Stimulated activated CD4-positive, alpha-beta T cell treated with anti-CD3 and anti-CD28 coated beads, Interleukin-15, amount 100 ng/mL, for 24 hours (primary cell): ENCODE measurements at regions not wholly inside any gene's neighbourhood (a gene's known extent, or its start where the extent isn't known, plus 50 kb on each side); places are given as distances from the start of the nearest gene placed in this dataset.

ENCODE experiments used
- DNase-seq: peaks from one replicate; pipeline ENCODE4 v3.0.0-alpha.2; 2020

DNA sequence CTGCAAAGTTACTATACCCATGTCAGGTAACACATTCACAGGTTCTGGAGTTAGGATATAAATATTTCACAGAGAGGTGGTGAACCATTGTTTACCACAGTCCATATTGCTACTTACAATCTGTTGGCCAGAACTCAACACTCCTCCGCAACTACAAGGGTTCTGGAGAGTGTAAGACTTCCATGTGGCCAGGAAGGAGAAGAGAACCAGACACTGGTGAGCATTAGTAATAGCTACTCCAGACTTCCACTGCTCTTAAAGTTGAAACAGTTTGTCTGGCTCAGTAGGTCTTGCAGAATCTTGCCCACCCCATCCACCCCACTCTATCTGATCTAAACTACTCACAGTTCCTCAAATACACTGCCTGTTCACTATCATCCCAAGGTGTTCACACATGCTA lies 369.6 kb downstream of the DUSP6 start:
- DNase-seq = no peak

DNA sequence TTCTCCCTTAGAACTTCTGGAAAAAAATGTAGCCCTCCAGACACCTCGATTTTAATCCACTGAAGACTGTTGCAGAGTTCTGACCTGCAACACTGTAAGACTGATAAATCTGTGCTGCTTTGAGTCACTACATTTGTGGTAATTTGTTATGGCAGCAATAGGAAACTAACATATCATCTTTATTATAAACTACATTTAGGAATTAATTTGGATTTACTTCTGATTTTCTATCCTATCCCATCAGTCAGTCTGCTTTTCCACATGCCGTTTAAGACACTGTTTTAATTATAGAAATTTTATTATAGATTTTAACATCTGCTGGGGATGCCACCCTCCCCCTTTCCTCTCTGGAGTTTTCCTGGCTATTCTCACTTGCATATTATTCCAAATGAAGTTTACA lies 375.2 kb downstream of the DUSP6 start:
- no peak for DNase-seq

DNA sequence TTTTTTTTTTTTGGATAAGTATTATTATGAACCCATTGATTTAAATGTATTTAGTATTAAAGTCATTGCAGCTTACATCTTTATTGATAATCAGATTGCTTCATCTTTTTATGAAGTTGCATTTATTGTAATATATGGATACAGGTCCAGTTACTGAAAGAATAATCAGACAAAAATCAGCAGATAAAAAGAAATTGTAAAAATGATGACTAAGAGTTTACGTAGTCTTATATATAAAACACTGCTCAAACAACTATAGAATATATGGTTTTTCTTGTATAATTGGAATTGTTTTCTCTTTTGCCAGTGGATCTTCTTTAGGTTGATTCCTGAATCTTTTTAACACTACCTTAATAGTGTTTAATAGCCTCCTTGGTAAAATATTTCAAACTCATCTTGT lies 378.3 kb downstream of the DUSP6 start:
- no peak for DNase-seq

DNA sequence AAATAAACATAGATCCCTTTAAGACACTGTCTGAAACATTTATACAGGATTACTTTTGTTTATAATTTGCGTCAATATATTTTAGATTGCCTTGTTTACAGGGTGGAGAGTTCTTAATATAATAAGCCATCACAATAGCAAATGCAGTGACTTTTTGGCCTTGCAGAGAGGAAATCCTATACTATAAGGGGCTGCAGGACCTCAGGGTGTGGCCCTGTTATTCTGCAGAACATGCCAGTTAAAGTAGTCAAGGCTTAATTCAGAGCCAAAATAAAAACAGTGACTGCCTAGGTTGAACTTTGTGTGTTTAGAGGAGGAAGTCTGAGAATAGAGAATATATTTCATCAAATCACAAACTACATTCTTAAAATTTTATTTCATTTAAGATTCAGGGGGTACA lies 381.6 kb downstream of the DUSP6 start:
- no peak for DNase-seq

DNA sequence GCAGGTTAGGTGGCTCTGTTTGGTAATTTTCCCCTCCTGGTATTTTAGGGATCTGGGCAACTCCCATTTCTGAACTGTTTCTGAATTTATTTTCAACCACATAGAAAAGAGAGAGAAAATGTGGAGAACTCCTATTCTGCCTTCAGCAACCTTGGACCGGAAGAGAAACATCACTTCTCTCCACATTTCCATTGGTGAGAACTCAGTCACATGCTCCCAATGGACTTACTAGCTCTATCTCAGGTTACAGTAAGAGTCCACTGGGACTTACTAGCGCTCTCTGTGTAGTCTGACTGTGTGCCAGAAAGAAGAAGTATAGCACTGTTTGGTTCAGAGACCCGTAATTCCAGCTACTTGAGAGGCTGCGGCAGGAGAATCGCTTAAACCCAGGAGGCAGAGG lies 383.2 kb downstream of the DUSP6 start:
- no peak for DNase-seq

DNA sequence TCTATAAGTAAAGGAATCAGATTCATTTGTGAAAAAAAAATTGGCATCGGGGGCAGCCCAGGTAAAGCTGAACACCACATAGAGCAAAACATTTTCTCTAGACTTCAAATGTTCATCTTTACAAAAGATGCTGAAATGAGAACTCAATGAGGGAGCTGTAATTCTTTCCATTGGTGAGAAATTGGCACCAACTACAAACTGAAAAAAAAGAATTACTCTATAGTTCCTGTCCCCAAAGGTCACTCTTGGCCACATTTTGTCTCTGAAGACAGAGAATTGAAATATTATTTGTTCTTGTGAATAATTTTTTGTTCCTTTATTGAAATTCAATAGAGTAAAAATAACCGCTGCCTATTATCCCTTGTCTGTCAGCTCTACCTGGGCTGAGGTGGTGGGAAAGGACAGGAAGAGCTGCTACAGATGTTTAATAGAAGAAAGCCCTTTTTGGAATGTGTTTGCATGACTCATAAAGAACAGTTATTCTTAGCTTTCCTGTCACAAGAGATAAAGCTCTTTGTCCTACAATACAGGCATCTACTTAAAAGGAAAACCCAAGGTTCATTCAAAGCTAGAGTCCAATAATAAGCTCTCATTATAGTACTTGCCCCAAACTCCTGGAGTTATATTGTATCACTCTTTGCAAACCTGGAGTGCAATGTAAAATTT lies 380.1 kb upstream of the KITLG start:
- no peak for DNase-seq

DNA sequence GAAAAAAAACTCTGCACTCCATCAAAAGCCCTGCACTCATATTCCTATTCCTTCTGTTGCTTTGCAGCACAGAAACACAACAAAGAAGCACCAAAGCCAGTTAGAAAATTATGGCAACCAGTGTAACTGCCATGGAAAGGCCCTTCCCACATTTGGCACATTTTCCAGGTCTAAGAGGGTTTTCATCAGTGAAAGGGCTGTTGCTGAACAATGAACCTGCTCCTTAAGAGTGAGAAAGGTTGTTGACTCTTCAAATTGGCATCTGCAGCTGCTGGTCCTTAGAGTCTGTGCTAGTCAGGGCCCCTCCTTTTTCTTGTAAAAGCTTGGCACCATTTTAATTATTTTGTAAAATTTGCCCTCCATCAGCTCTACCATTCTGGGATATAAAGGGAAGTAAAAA lies 378.7 kb upstream of the KITLG start:
- no peak for DNase-seq

DNA sequence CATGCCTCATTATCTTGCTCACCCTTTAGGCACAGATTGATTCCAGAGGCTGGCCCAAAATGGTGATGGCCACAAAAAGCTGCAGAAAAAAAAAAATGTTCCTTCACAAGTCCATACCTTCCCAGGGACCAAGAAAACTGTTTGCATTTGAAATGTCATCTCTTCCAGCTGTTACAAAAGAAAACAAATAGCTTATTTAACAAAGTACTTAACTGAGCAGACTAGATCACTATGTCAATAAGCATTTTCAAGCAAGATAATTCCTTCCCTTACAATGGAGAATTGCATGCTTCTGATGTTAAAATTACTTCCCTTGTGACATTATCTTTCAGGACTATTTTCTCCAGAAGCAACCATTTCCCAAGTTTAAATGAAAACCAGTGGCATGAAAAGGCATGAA lies 377.9 kb upstream of the KITLG start:
- no peak for DNase-seq

DNA sequence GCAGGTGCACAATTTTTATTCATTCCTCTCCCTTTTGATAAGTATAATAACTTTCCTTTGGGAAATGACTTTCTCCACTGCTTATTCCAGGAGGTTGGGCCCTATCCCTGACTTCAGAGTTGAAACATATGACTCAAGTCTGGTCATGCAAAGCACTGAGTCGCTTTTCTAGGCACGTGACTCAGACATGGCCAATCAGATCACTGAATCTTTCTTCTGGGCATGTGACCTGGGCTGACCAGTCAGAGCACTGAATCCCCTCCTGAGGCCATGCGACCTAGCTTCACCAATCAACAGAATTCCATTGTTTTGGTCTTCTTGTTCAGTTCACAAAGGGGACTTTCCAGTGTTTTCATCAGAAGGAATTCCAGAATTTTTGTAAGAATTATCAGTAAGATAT lies 377.1 kb upstream of the KITLG start:
- DNase-seq = no peak

DNA sequence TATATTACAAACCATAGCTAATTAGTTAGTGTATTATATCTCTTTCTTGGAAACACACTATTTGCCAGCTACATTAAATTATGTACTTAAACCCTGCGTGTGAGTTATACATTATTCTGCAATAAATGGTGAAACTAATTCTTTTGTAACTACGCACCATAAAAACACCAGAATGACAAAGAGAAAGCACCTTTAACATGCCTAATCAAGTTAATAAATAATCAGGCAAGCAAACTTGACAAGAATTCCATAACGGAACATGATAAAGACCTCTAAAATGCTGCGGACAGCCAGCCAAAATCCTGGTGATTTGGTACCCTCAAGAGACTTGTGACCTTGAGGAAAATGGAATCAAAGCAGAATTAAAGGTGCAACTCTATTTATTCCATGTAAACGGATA lies 375.3 kb upstream of the KITLG start:
- DNase-seq = no peak

DNA sequence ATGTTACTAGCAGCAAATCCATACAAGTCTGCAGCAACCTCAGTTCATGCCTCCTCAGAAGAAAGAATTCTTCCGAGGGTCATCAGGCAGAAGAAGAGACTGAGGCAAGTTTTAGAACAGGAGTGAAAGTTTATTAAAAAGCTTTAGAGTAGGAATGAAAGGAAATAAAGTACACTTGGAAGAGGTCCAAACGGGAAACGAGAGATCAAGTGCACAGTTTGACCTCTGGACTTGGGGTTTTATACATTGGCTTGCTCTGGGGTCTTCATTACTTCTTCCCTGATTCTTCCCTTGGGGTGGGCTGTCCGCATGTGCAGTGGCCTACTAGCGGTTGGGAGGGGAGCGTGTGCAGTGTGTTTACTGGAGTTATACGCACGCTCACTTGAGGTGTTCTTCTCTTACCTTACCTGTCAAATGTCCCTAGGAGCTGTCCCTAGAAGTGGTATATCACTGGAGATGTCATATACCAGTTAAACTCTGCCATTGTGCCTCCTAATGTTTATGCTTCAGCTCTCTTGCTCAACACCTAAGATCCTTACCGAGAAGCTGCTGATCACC lies 372.8 kb upstream of the KITLG start:
- no peak for DNase-seq

DNA sequence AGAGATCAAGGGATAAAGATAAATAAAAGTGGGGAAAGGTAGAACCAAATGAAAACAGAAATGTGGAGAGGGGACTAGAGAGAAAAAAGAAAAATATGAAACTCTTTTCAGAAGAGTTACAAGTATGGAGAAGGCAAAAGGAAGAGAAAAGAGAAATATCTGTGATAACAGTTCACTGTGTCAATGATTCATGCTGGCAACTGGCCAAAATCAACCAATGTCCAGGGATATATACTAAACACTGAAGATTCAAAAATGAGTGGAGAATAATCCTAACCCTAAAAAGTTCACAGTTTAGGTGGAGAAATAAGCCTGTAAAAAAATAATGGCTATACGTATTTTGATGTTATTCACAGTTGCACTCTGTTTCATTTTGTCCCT lies 372.3 kb upstream of the KITLG start:
- no peak for DNase-seq

DNA sequence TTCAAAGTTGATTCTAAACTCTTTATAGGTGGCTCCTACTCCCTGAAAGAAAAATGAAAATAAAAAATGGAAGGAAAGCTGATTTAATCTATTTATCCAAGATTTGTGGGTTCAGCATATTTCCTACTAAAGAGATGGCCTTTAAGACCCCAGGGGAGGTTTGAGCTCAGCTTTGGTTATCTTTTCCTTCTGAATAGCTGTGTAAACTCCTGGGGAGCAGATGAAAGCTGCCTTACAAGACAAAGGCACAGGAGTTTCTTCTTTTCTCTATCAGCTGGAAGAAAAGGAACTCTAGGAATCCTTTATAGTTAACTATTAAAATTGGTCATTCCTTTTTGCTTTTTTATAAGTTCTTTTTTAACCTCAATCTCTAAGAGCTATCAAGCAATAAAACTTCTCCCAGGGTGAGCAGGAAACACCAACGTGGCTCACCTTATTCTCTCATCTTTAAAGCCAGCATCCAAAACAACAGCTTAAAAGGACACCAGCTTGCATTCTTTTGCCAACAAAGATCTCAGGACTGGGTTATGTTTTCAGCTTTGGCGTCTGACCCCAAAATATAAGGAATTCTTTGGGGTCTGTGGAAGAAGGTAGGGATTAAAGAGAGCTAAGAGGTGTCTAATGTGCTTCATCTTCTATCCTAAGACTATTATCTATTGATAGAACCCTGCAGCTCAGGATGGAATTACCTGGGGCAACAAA lies 371.7 kb upstream of the KITLG start:
- no peak for DNase-seq

DNA sequence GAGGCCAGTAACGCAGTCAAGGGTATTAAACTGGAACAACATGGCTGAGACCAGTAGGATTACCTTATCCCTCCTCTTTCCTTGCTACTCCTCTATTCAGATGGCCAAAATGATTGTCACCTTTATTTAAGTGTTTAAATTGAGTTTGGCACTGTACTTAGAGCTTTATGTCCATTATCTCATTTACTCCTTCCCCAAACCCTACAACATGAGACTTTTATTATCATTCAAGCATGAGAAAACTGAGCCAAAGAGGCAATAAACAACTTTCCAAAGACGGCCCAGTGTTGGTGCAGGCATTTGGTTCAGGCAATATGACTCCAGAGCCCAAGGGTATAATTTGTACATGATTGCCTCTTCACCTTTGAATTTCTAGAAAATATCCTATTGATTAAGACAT lies 370.9 kb upstream of the KITLG start:
- DNase-seq = no peak

DNA sequence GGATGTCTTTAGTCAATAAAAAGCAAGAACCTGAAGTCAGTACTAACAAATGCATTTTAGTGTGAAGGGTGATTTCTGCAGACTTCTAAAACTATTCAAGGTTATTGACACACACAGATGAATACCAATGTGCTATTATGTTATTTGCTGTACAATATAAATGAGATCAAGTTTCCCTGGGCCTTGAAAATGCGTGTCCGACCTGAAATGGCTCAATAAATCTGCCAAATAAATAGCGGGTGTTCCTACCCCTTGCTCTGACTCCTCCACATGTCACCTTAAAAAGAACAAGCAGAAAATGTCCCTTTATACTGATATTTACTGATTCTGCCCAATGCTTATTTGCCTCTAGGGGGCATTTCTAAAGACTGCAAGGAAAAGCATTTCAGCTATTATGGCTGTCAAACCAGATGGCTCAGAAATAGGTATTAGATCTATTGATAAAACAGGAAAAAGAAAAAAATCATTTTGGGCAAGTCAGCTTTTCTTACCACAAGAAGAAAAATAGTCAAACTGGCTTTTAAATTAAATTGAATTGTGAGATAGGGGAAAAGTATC lies 367.3 kb upstream of the KITLG start:
- no peak for DNase-seq

DNA sequence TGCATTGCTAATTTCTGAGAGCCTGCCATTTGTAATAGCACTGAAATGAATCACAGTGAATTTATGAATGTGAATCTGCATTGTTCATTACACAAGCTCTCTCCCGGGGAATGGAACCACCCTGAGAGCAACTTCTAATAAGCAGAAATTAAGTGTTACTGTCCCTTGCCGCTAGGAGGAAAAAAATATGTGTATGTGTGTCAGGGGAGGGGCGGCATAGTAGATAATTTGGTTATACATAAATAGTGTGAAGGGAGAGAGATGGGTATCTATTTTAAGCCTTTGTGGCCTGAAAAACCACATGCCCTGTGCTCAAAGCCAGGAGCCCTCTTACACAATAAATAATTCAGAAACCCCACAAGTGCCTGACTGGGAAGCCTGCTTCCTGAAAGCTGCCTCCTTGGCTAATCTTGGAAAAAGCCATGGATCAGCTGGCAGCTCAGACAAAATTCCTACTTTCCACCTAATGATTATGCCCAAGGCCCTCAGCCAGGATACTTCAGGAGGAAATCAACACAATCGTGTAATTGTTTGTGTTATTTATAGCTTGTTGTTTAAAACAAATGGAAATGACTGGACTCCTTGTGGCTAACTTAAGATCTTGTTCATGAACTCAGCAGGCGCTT lies 366.2 kb upstream of the KITLG start:
- DNase-seq = no peak

DNA sequence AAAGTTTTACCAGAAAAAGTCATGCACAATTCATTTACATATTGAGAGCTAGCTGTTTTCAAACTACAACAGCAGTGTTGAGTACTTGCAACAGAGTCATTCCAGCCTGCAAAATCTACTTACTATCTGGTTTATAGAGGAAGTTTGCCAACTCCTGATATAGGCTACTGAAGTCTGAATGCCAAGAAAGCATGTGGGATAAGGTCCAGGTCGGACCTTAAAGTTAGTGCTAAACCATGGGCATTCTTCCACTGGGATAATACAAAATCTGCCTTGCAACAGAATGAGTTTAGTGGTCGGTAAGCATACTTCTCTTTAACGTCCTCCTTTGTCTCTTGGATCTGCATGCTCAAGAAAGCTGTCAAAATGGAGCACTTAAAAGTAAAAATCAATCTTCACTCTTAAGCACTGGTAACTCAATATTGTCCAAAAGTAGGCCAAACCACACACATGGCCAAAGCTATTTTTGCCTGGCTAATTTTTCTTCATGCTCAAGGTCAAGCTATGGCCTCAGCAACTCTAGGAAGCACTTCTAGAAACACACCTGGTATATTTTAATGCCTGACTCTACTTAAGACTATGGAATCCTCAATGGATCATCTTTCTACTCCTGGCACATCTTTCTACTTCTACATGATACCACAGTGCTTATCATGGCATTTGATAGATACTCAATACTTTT lies 364.9 kb upstream of the KITLG start:
- DNase-seq = no peak

DNA sequence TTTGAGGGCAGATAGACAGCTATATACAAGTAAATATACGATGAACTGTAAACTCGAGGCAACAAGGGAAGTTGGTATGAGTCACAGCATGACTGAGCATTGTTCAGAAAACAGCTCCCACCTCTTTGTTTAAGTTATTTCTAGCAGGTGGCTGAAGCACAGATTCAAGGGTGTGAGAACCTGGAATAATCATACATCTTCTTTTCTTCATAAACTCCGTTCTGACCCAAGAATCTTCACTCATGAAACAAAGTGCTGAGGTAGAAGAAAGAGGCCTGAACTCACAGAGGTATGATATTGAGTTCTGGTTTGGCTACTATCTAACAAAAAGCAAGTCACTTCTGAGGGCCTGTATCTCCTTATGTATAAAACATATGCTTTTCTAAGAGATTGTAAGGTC lies 364.1 kb upstream of the KITLG start:
- DNase-seq = no peak

DNA sequence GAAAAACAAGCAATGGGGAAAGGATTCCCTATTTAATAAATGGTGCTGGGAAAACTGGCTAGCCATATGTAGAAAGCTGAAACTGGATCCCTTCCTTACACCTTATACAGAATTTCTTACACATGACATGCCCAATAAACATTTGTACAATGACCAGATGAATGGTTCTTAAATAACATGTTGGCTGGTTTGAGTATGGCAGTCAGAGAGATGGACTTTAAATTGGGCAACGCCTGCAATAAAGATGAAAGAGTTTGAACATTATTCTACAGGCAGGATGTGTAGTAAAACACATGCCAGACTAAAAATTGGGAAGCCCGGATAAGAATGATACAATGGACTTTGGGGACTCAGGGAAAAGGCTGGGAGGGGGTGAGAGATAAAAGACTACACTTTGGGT lies 360.6 kb upstream of the KITLG start:
- no peak for DNase-seq

DNA sequence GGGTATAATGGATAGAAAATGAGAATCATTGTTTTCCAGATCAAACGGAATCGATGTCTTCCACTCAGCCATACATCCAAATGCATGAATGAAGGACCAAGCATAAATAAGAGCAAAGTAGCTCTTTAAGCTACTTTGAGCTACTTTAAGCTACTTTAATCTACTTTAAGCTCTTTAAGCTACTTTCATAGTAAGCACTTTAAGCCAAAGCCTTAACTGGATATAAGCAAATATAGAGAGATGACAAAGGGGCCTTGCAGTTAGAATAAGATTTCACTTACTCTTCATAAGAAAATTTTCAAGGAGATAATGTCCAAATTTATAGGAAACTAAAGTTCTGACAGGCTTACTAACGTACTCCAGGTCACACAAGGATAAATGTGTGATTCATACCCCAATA lies 355.6 kb upstream of the KITLG start:
- DNase-seq = no peak

DNA sequence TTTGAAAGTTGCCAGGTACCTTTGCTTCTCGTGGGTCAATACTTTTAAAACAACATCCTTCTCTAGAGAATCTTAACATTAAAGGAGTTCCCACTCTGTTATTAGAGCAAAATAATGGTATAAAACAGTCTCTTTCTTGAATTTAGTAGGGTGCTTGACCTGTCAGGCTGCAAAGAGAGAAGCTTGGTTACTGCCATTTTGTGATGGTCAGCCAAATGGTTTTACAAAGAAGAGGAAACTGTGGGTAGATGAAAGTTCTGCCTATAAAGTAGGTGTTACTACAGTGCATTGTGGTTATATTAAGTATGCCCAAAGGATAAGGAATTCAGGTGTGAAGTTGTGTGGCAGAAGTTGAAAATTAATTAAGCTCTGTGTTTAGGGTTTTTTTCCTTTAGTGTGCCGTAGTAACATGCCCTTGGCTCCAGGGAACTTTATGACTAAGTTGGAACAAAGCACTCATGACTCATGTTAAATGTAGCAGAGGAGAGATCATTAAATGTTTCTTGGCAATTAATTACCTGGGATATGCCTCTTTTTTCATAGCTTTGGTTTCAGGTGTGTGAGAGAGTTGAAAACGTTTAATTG lies 354.0 kb upstream of the KITLG start:
- DNase-seq = no peak

DNA sequence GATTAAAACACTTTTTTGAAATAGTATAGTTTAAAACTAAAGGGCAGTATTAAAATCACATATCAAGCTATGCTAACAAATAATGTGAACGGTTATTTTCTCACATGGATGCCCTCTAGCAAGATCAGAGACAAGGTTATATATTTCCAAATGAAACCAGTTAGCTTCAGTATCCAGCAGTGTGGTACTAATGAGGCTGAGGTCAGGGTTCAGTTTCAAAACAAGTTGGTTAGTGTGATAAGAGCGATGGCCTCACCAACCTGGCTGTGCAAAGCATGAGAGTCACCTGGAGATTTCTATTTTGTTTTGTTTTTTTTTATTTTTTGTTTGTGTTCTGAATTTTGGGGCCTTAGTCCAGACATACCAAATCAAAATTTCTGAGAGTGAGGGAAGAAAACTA lies 352.2 kb upstream of the KITLG start:
- no peak for DNase-seq

DNA sequence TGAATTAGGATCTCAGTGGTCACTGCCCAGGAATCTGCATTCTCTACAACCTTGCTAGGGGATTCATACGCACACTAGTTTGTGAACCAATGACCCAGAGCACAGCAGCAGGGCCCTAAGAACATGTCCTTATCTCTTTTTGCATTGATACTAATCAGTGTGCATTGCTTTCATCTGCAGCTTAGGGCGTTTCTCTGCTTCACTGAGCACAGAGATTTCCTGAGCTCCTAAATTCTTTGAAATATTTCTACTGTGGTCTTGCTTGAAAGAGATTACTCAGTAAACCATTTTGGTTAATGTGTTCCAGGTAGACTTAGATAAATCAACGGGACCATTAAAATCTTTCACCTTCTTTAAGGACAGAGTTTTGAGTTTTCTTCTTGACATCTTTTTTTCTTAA lies 351.3 kb upstream of the KITLG start:
- no peak for DNase-seq
